ENCODE measurements at regions not wholly inside any gene's neighbourhood (a gene's known extent, or its start where the extent isn't known, plus 50 kb on each side); places are given as distances from the start of the nearest gene placed in this dataset.
"Not testable (repeated sequence)": the region's sequence is repeated elsewhere in the genome, so short reads cannot be mapped to it uniquely, and the experiment has no call there.

GRCh38 chr7:76736724-76737123 is 109.6 kb upstream of the POMZP3 start:
- not testable (repeated sequence) for DNase-seq (ENCODE audit: low spot score); FAIRE-seq

GRCh38 chr7:76736091-76736490 is 109.0 kb upstream of the POMZP3 start:
- not testable (repeated sequence) for FAIRE-seq; DNase-seq (ENCODE audit: low spot score)

DNA sequence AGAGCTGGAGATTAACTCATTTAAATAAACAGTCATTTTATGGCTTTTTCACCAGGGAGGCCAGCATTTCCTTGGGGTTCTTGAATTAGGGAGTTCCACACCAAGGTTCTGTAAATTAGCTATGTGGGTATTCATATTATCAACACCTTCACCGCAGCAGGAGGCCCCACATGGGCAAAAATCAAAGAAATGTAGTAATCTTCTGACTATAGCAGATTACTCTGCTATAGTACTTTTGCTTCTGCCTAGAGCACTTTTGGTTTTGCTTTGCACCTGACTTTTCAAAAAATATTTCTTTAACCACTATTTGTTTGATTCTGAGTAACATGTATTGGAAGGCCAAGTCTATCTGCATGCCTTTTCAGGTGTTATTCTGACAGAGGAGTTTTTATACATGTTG is 108.6 kb upstream of the POMZP3 start:
- DNase-seq (ENCODE audit: low spot score); FAIRE-seq: not testable (repeated sequence)

DNA sequence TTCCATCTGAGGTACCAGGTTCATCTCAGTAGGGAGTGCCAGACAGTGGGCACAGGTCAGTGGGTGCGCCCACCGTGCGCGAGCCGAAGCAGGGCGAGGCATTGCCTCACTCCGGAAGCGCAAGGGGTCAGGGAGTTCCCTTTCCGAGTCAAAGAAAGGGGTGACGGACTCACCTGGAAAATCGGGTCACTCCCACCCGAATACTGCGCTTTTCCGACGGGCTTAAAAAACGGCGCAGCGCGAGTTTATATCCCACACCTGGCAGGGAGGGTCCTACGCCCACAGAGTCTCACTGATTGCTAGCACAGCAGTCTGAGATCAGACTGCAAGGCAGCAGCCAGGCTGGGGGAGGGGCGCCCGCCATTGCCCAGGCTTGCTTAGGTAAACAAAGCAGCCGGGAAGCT is 101.5 kb upstream of the POMZP3 start:
- DNase-seq (ENCODE audit: low spot score); FAIRE-seq: not testable (repeated sequence)

GRCh38 chr7:76723928-76724327 is 96.8 kb upstream of the POMZP3 start:
- not testable (repeated sequence) for DNase-seq (ENCODE audit: low spot score); FAIRE-seq

DNA sequence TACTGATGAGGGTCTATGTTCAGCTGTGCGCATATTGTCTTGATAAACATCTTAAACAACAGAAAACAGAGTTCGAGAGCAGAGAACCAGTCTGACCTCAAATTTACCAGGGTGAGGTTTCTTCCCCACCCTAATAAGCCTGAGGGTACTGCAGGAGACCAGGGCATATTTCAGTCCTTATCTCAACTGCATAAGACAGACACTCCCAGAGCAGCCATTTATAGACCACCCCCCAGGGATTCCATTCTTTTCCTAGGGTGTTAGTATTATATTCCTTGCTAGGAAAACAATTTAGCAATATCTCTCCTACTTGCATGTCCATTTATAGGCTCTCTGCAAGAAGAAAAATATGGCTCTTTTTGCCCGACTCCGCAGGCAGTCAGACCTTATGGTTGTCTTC is 89.5 kb upstream of the POMZP3 start:
- not testable (repeated sequence) for DNase-seq (ENCODE audit: low spot score); FAIRE-seq

- not testable (repeated sequence) for FAIRE-seq; DNase-seq (ENCODE audit: low spot score)
Measured at GRCh38 chr7:76712926-76713325, 85.8 kb upstream of the POMZP3 start.

- FAIRE-seq; DNase-seq (ENCODE audit: low spot score): not testable (repeated sequence)
Measured at GRCh38 chr7:76711648-76712047, 84.6 kb upstream of the POMZP3 start.

DNA sequence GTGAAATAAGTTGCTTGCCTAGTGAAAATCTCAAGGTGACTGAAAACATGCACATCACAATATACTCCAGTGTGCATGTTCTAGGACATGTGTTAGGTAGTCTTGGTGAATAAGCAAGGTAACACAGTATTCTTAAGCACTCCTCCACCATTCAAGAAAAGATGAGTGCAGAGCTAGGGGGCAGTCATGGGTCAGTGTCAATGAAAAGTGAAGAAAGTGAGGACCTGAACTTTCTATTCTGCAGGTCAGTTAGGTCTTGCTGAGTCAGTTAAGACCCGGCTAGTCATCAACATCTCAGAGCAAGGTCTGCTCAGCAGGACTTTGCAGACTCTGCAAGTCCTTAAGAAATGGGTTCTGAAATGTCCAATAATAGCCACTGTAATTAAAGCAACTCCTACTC is 82.6 kb upstream of the POMZP3 start:
- DNase-seq (ENCODE audit: low spot score); FAIRE-seq: not testable (repeated sequence)

- not testable (repeated sequence) for DNase-seq (ENCODE audit: low spot score); FAIRE-seq
Measured at GRCh38 chr7:76708446-76708845, 81.4 kb upstream of the POMZP3 start.

DNA sequence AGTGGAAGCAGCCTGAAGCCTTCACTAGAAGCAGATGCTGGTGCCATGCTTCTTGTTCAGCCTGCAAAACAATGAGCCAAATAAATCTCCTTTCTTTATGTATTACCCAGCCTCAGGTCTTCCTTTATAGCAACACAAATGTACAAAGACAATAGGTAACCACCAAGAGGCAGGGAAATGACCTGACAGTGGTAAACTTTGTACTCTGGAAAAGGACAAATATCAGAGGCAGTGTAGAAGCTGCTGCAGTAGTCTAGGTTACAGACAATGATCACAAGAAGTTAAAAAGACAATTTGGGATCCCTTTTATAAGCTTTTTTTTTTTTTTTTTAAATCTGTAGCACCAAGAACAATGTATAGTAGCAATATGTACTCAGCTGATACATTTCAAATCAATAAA is 76.7 kb upstream of the POMZP3 start:
- FAIRE-seq; DNase-seq (ENCODE audit: low spot score): not testable (repeated sequence)

GRCh38 chr7:76686277-76686676 is 59.2 kb upstream of the POMZP3 start:
- not testable (repeated sequence) for FAIRE-seq; DNase-seq (ENCODE audit: low spot score)

DNA sequence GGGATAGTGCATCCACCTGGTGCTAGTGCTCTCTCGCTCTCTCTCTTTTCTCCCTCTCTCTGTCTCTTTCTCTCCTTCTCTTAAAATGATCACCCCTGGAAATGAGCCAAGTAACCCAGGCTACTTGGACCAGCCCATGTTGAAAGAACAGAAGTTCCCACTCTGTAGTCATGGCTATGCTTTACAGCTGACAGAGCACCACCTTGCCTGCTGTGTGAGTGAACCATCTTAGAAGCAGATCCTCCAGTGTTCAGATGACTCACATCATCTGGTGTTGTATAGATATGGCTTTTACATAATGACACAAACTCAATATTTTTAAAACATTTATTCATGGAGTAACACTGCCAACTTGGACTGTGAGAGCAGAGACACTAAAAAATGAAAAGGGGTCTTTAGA is 57.7 kb upstream of the POMZP3 start:
- not testable (repeated sequence) for FAIRE-seq; DNase-seq (ENCODE audit: low spot score)

GRCh38 chr7:76683631-76684030 is 56.6 kb upstream of the POMZP3 start:
- not testable (repeated sequence) for DNase-seq (ENCODE audit: low spot score); FAIRE-seq

GRCh38 chr7:76681810-76682209 is 54.7 kb upstream of the POMZP3 start:
- FAIRE-seq; DNase-seq (ENCODE audit: low spot score): not testable (repeated sequence)

GRCh38 chr7:76679174-76679573 is 52.1 kb upstream of the POMZP3 start:
- not testable (repeated sequence) for DNase-seq (ENCODE audit: low spot score); FAIRE-seq

GRCh38 chr7:76678500-76678899 is 51.4 kb upstream of the POMZP3 start:
- FAIRE-seq = not testable (repeated sequence)

DNA sequence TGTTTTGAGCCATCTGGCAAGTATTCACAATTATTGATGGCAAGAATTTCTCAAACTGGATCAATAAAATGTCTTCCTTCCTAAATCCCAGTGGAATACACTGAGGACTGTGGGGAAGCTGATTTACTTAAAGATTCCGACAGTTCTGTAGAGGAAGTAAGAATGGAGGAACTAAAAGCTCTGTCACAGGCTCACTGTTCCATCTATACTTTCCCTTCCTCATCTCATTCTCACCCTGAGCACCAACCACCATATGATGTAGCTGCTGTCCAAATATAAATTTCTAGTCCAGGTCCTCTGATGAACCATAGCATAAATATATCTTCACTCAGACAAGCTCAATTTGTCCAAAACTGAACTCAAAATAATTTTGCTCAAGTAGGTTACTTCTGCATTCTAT is 49.8 kb upstream of the POMZP3 start:
- DNase-seq (ENCODE audit: low spot score); FAIRE-seq: not testable (repeated sequence)

More at GRCh38 chr7:76678500-76678899, 51.4 kb upstream of the POMZP3 start:
- not testable (repeated sequence) for DNase-seq (ENCODE audit: low spot score)

Measured in RCC 7860 (cell line).